Liver (tissue), 3 donors: ENCODE measurements at regions not wholly inside any gene's neighbourhood (a gene's known extent, or its start where the extent isn't known, plus 50 kb on each side); places are given as distances from the start of the nearest gene placed in this dataset.

Experiments
- EGR1 ChIP-seq, 2 donors: IDR thresholded peaks; 2 replicates each; pipeline ENCODE4 v1.6.1; 2016 to 2018; ENCODE audit warnings: antibody characterized with exemption in 2 of 2, low read depth in 2 of 2
- FOXA1 ChIP-seq: IDR thresholded peaks from 2 replicates; pipeline ENCODE4 v1.6.1; 2016; ENCODE audit warnings: antibody characterized with exemption
- GABPA ChIP-seq, 2 donors: IDR thresholded peaks in 1 of 2; conservative IDR thresholded peaks in 1 of 2; 2 replicates each; pipeline ENCODE4 v1.6.1; 2016; ENCODE audit warnings: antibody characterized with exemption in 2 of 2, mild to moderate bottlenecking in 1 of 2, moderate library complexity in 1 of 2
- JUND ChIP-seq, 2 donors: IDR thresholded peaks; 2 replicates each; pipeline ENCODE4 v1.6.1; 2016; ENCODE audit warnings: antibody characterized with exemption in 2 of 2
- NR2F2 ChIP-seq: IDR thresholded peaks from 2 replicates; pipeline ENCODE4 v1.6.1; 2016; ENCODE audit warnings: antibody characterized with exemption
- RAD21 ChIP-seq, 2 donors: IDR thresholded peaks; 2 replicates each; pipeline ENCODE4 v1.6.1; 2016; ENCODE audit warnings: antibody characterized with exemption in 2 of 2, mild to moderate bottlenecking in 2 of 2
- SP1 ChIP-seq: IDR thresholded peaks from 2 replicates; pipeline ENCODE4 v1.6.1; 2018; ENCODE audit warnings: antibody characterized with exemption, mild to moderate bottlenecking
- TAF1 ChIP-seq: conservative IDR thresholded peaks from 2 replicates; pipeline ENCODE4 v1.6.1; 2016; ENCODE audit warnings: antibody characterized with exemption, mild to moderate bottlenecking
- YY1 ChIP-seq: IDR thresholded peaks from 2 replicates; pipeline ENCODE4 v1.6.1; 2016; ENCODE audit warnings: antibody characterized with exemption, mild to moderate bottlenecking
- TF ChIP-seq, protein P1 (sequence below): fragments of 150-350 bp; IDR thresholded peaks from 2 replicates; pipeline ENCODE4 v1.5.1; 2017; ENCODE audit warnings: improper control_type of control experiment, low read depth, low read length; ENCODE audit not compliant: missing input control
- TF ChIP-seq, protein P2 (sequence below): IDR thresholded peaks from 2 replicates; pipeline ENCODE4 v1.6.1; 2016; ENCODE audit warnings: antibody characterized with exemption, mild to moderate bottlenecking
- TF ChIP-seq, protein P3 (sequence below): IDR thresholded peaks from 2 replicates; pipeline ENCODE4 v1.6.1; 2016; ENCODE audit warnings: antibody characterized with exemption
- TF ChIP-seq, protein P4 (sequence below): IDR thresholded peaks from 2 replicates; pipeline ENCODE4 v1.6.1; 2016; ENCODE audit warnings: antibody characterized with exemption
- TF ChIP-seq, protein P5 (sequence below): IDR thresholded peaks from 2 replicates; pipeline ENCODE4 v1.6.1; 2016; ENCODE audit warnings: antibody characterized with exemption
- donor health status: healthy.
- donor health status: healthy.

DNA sequence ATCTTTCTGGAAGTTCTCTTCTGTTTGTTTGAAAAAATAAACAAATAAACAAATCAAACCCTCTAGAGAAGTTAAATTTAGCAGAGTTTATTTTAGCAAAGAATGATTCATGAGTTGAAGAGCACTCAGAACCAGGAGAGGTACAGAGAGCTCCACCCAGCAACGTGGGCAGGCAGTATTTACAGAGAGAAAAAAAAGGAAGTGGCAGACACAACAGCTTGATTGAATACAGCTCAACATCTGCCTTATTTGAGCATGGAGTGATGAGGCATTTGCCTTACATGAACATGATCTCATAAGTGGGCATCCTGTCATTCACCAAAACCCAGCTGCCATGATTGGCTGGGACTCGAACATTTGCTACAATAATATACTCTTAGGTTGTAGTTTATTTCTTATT is 381.6 kb upstream of the ADAMTS16 start:
- TF ChIP-seq, protein P1, sequence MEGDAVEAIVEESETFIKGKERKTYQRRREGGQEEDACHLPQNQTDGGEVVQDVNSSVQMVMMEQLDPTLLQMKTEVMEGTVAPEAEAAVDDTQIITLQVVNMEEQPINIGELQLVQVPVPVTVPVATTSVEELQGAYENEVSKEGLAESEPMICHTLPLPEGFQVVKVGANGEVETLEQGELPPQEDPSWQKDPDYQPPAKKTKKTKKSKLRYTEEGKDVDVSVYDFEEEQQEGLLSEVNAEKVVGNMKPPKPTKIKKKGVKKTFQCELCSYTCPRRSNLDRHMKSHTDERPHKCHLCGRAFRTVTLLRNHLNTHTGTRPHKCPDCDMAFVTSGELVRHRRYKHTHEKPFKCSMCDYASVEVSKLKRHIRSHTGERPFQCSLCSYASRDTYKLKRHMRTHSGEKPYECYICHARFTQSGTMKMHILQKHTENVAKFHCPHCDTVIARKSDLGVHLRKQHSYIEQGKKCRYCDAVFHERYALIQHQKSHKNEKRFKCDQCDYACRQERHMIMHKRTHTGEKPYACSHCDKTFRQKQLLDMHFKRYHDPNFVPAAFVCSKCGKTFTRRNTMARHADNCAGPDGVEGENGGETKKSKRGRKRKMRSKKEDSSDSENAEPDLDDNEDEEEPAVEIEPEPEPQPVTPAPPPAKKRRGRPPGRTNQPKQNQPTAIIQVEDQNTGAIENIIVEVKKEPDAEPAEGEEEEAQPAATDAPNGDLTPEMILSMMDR, result no peak
- TF ChIP-seq GABPA (IDR thresholded peaks at IDR 0.05 in 1 of 2, conservative IDR thresholded peaks at IDR 0.05 in 1 of 2), result no peak
- TF ChIP-seq RAD21 (IDR thresholded peaks at IDR 0.05), result no peak
- TF ChIP-seq SP1, result no peak
- TF ChIP-seq, protein P2, sequence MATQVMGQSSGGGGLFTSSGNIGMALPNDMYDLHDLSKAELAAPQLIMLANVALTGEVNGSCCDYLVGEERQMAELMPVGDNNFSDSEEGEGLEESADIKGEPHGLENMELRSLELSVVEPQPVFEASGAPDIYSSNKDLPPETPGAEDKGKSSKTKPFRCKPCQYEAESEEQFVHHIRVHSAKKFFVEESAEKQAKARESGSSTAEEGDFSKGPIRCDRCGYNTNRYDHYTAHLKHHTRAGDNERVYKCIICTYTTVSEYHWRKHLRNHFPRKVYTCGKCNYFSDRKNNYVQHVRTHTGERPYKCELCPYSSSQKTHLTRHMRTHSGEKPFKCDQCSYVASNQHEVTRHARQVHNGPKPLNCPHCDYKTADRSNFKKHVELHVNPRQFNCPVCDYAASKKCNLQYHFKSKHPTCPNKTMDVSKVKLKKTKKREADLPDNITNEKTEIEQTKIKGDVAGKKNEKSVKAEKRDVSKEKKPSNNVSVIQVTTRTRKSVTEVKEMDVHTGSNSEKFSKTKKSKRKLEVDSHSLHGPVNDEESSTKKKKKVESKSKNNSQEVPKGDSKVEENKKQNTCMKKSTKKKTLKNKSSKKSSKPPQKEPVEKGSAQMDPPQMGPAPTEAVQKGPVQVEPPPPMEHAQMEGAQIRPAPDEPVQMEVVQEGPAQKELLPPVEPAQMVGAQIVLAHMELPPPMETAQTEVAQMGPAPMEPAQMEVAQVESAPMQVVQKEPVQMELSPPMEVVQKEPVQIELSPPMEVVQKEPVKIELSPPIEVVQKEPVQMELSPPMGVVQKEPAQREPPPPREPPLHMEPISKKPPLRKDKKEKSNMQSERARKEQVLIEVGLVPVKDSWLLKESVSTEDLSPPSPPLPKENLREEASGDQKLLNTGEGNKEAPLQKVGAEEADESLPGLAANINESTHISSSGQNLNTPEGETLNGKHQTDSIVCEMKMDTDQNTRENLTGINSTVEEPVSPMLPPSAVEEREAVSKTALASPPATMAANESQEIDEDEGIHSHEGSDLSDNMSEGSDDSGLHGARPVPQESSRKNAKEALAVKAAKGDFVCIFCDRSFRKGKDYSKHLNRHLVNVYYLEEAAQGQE, result no peak
- no peak for TF ChIP-seq JUND (IDR thresholded peaks at IDR 0.05)
- TF ChIP-seq, protein P3, sequence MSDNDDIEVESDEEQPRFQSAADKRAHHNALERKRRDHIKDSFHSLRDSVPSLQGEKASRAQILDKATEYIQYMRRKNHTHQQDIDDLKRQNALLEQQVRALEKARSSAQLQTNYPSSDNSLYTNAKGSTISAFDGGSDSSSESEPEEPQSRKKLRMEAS, result no peak
- no peak for TF ChIP-seq EGR1 (IDR thresholded peaks at IDR 0.05; ENCODE audit: low read depth in 2 of 2)
- TF ChIP-seq NR2F2, result no peak
- no peak for TF ChIP-seq FOXA1
- TF ChIP-seq, protein P4, sequence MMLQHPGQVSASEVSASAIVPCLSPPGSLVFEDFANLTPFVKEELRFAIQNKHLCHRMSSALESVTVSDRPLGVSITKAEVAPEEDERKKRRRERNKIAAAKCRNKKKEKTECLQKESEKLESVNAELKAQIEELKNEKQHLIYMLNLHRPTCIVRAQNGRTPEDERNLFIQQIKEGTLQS, result no peak
- no peak for TF ChIP-seq TAF1
- TF ChIP-seq, protein P5, sequence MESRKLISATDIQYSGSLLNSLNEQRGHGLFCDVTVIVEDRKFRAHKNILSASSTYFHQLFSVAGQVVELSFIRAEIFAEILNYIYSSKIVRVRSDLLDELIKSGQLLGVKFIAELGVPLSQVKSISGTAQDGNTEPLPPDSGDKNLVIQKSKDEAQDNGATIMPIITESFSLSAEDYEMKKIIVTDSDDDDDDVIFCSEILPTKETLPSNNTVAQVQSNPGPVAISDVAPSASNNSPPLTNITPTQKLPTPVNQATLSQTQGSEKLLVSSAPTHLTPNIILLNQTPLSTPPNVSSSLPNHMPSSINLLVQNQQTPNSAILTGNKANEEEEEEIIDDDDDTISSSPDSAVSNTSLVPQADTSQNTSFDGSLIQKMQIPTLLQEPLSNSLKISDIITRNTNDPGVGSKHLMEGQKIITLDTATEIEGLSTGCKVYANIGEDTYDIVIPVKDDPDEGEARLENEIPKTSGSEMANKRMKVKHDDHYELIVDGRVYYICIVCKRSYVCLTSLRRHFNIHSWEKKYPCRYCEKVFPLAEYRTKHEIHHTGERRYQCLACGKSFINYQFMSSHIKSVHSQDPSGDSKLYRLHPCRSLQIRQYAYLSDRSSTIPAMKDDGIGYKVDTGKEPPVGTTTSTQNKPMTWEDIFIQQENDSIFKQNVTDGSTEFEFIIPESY, result no peak
- no peak for TF ChIP-seq YY1
